Right cardiac atrium (tissue), 5 donors: ENCODE measurements at regions not wholly inside any gene's neighbourhood (a gene's known extent, or its start where the extent isn't known, plus 50 kb on each side); places are given as distances from the start of the nearest gene placed in this dataset.

Experiments
- ATAC-seq, 2 donors: fragments of 200-7000 bp; cut with Tn5 transposase; one replicate each; pipeline versions ENCODE4 v1.8.0 to v1.9.1; 2020; ENCODE audit warnings: moderate library complexity in 2 of 2, mild to moderate bottlenecking in 1 of 2
- DNase-seq, 3 donors: peaks; one replicate each; pipeline ENCODE4 v3.0.0-alpha.2; 2020
- H3K27ac ChIP-seq: one replicate; pipeline ENCODE4 v1.5.1; 2013; ENCODE audit warnings: mild to moderate bottlenecking, low read length, control low read depth, moderate library complexity
- H3K27me3 ChIP-seq: one replicate; pipeline ENCODE4 v1.6.1; 2013; ENCODE audit not compliant: control insufficient read depth, insufficient read depth
- H3K4me1 ChIP-seq: one replicate; pipeline ENCODE4 v1.6.1; 2013; ENCODE audit warnings: low read length; ENCODE audit not compliant: control insufficient read depth, insufficient read depth
- H3K4me3 ChIP-seq: one replicate; pipeline ENCODE4 v1.5.1; 2013; ENCODE audit warnings: low read length, control low read depth
- H3K9me3 ChIP-seq: one replicate; pipeline ENCODE4 v1.6.1; 2013; ENCODE audit warnings: low read length; ENCODE audit not compliant: control insufficient read depth
- WGBS: extraction: QIAGEN DNeasy Blood & Tissue Kit; methylation state at CpG from one replicate; pipeline ENCODE4 v1.1.7; 2013; 5-methylcytosine and 5-hydroxymethylcytosine counted together
- intact Hi-C, 4 donors: fragments of 100-400 bp; cut with DNase I; formaldehyde crosslinking; loops; one replicate each; pipeline versions ENCODE4 v1.11.0 to v1.14.0; 2022 to 2023
- donor health status: healthy with polysubstance abuse.
- donor health status: DM: no; HTN: yes; CAD: no.
- donor health status: DM: no; HTN: no; CAD: no.
- donor health status: DM: no; HTN: yes; CAD: no; lungs with severe emphysema.
- donor health status: DM: yes; HTN: yes; CAD: no.

- intact Hi-C loops, result loop anchor here in 2 of 4 donors (10.0 kb wide), 3 partner anchors 252 to 582 kb away; no protein-coding TSS in a partner anchor
- Histone ChIP-seq H3K27ac (no peak overlapping the region), H3K4me1 (no peaks in the 10 kb centered on the region), H3K27me3 (no peaks in the 10 kb centered on the region), H3K9me3 (no peaks in the 10 kb centered on the region), H3K4me3 (no peak overlapping the region)
- WGBS, result 88% methylated on average over 4 of the region's 4 CpGs
- ATAC-seq, result no peak
- DNase-seq, result no peak
These were observed 49.9 kb upstream of the PTPRO start for GRCh38 chr12:15272376-15272775.
